SK-N-SH (cell line): ENCODE measurements at regions not wholly inside any gene's neighbourhood (a gene's known extent, or its start where the extent isn't known, plus 50 kb on each side); places are given as distances from the start of the nearest gene placed in this dataset.

Experiments
- CTCF ChIA-PET: fragments of 300-600, 350-600 bp; formaldehyde crosslinking; extraction: SDS; loops from one replicate; lab custom pipeline; 2021; lab: Yijun Ruan, JAX
- POLR2A ChIA-PET: fragments of 350-600 bp; sonication (Branson Sonifier 250); formaldehyde crosslinking; extraction: SDS; loops from one replicate; lab custom pipeline; 2020; ENCODE audit warnings: antibody characterized with exemption, inconsistent platforms; lab: Yijun Ruan, JAX
- DNase-seq: peaks from one replicate; pipeline ENCODE4 v3.0.0; 2012
- H2AFZ ChIP-seq: fragments of 200-600 bp; sonication (generic); 2 replicates; pipeline ENCODE4 v1.8.1; 2016; ENCODE audit warnings: antibody characterized with exemption, mild to moderate bottlenecking, low read depth
- H3F3A ChIP-seq: fragments of 200-600 bp; sonication (generic); replicated peaks from 2 replicates; pipeline ENCODE3; 2016; ENCODE audit warnings: antibody characterized with exemption, mild to moderate bottlenecking; ENCODE audit not compliant: insufficient read depth
- H3K27ac ChIP-seq, 2 experiments: fragments of 200-500 bp in 1 of 2; fragments of 200-600 bp in 1 of 2; sonication (Bioruptor generic) in 1 of 2; sonication (generic), shearing (Covaris generic) in 1 of 2; 2 replicates each; pipeline versions ENCODE4 v1.5.1 to v1.6.1; 2014 to 2016; ENCODE audit warnings: low read depth in 2 of 2, inconsistent platforms in 1 of 2, low read length in 1 of 2, mild to moderate bottlenecking in 1 of 2, mixed read lengths in 1 of 2
- H3K27me3 ChIP-seq: fragments of 200-600 bp; sonication (generic), shearing (Covaris generic); 2 replicates; pipeline ENCODE4 v1.6.1; 2016; ENCODE audit warnings: mixed run types; ENCODE audit not compliant: insufficient read depth
- H3K36me3 ChIP-seq, 2 experiments: fragments of 200-500 bp in 1 of 2; fragments of 200-600 bp in 1 of 2; sonication (Bioruptor generic) in 1 of 2; sonication (generic) in 1 of 2; replicated peaks in 1 of 2; 2 replicates each; pipeline versions ENCODE3 to v1.5.1; 2014 to 2016; ENCODE audit warnings: low read length in 1 of 2, mild to moderate bottlenecking in 1 of 2; ENCODE audit not compliant: insufficient read depth in 2 of 2, control insufficient read depth in 1 of 2
- H3K4me1 ChIP-seq, 2 experiments: fragments of 200-500 bp in 1 of 2; fragments of 200-600 bp in 1 of 2; sonication (Bioruptor generic) in 1 of 2; sonication (generic), shearing (Covaris generic) in 1 of 2; 2 replicates each; pipeline versions ENCODE4 v1.5.1 to v1.6.1; 2014 to 2016; ENCODE audit warnings: low read depth in 1 of 2, low read length in 1 of 2, mixed run types in 1 of 2; ENCODE audit not compliant: insufficient read depth in 2 of 2, control insufficient read depth in 1 of 2
- H3K4me2 ChIP-seq: fragments of 200-600 bp; sonication (generic), shearing (Covaris generic); 2 replicates; pipeline ENCODE4 v1.6.1; 2017; ENCODE audit warnings: mixed run types
- H3K4me3 ChIP-seq, 2 experiments: fragments of 200-500 bp in 1 of 2; fragments of 200-600 bp in 1 of 2; sonication (Bioruptor generic) in 1 of 2; sonication (generic), shearing (Covaris generic) in 1 of 2; 2 replicates each; pipeline versions ENCODE4 v1.5.1 to v1.8.1; 2014 to 2016; ENCODE audit warnings: low read depth in 2 of 2, inconsistent platforms in 1 of 2, low read length in 1 of 2, mild to moderate bottlenecking in 1 of 2, mixed read lengths in 1 of 2, moderate library complexity in 1 of 2
- H3K79me2 ChIP-seq: fragments of 200-600 bp; sonication (generic); 2 replicates; pipeline ENCODE4 v1.8.1; 2017; ENCODE audit warnings: mild to moderate bottlenecking; ENCODE audit not compliant: insufficient read depth
- H3K9ac ChIP-seq: fragments of 200-600 bp; sonication (generic); 2 replicates; pipeline ENCODE4 v1.6.1; 2017; ENCODE audit warnings: mixed run types
- H3K9me2 ChIP-seq: fragments of 200-600 bp; sonication (generic); 2 replicates; pipeline ENCODE4 v1.6.1; 2017; ENCODE audit warnings: mixed run types
- H3K9me3 ChIP-seq: fragments of 200-600 bp; sonication (generic); 2 replicates; pipeline ENCODE4 v1.6.1; 2017; ENCODE audit warnings: mixed run types, mild to moderate bottlenecking, moderate library complexity
- H4K20me1 ChIP-seq: fragments of 200-600 bp; sonication (generic); 2 replicates; pipeline ENCODE4 v1.6.1; 2017; ENCODE audit warnings: mild to moderate bottlenecking, mixed run types; ENCODE audit not compliant: insufficient read depth
- CTCF ChIP-seq: fragments of 200-600 bp; sonication (generic); IDR thresholded peaks from 2 replicates; pipeline ENCODE4 v1.6.1; 2017; ENCODE audit warnings: antibody characterized with exemption, mild to moderate bottlenecking, moderate library complexity
- ELF1 ChIP-seq: IDR thresholded peaks from 2 replicates; pipeline ENCODE4 v1.4.0; 2012
- EZH2phosphoT487 ChIP-seq: fragments of 200-600 bp; sonication (generic); IDR thresholded peaks from 2 replicates; pipeline ENCODE4 v1.6.1; 2017; ENCODE audit warnings: low read depth, mixed run types, mild to moderate bottlenecking, antibody characterized with exemption, moderate library complexity, borderline replicate concordance
- FOSL2 ChIP-seq: IDR thresholded peaks from 2 replicates; pipeline ENCODE4 v1.4.0; 2012; ENCODE audit warnings: low read depth, mild to moderate bottlenecking, moderate library complexity, borderline replicate concordance
- FOXM1 ChIP-seq: IDR thresholded peaks from 2 replicates; pipeline ENCODE4 v1.4.0; 2012; ENCODE audit warnings: low read depth, mild to moderate bottlenecking
- GABPA ChIP-seq: IDR thresholded peaks from 2 replicates; pipeline ENCODE4 v1.4.0; 2012; ENCODE audit warnings: low read depth, mild to moderate bottlenecking
- RAD21 ChIP-seq: IDR thresholded peaks from 2 replicates; pipeline ENCODE4 v1.6.1; 2012; ENCODE audit warnings: mild to moderate bottlenecking, low read length
- RCOR1 ChIP-seq: fragments of 150-350 bp; IDR thresholded peaks from 2 replicates; pipeline ENCODE4 v1.6.1; 2017; ENCODE audit warnings: antibody characterized with exemption, low read length
- REST ChIP-seq: IDR thresholded peaks from 2 replicates; pipeline ENCODE4 v1.6.1; 2012; ENCODE audit warnings: mild to moderate bottlenecking, low read depth, low read length, moderate library complexity
- RXRA ChIP-seq: IDR thresholded peaks from 2 replicates; pipeline ENCODE4 v1.4.0; 2012; ENCODE audit warnings: low read depth, mild to moderate bottlenecking, borderline replicate concordance
- SMC3 ChIP-seq: IDR thresholded peaks from 2 replicates; pipeline ENCODE4 v1.6.1; 2012; ENCODE audit warnings: low read depth, low read length, improper control_type of control experiment
- TEAD4 ChIP-seq: IDR thresholded peaks from 2 replicates; pipeline ENCODE4 v1.4.0; 2012; ENCODE audit warnings: mild to moderate bottlenecking, borderline replicate concordance; ENCODE audit not compliant: insufficient read depth
- USF1 ChIP-seq: IDR thresholded peaks from 2 replicates; pipeline ENCODE4 v1.4.0; 2012; ENCODE audit warnings: low read depth, borderline replicate concordance
- YY1 ChIP-seq: IDR thresholded peaks from 2 replicates; pipeline ENCODE4 v1.4.0; 2012; ENCODE audit warnings: low read depth, mild to moderate bottlenecking
- WGBS: methylation state at CpG from one replicate; pipeline ENCODE4 v1.1.6; 2017; ENCODE audit warnings: low lambda C conversion rate; 5-methylcytosine and 5-hydroxymethylcytosine counted together

GRCh38 chrX:96566878-96567277 is 117.8 kb upstream of the DIAPH2 start:
- ChIA-PET POLR2A (no interaction called here), CTCF (interaction anchor here (1.1 kb wide), 1 partner anchor 14 kb away, joined by 3 read pairs; no protein-coding TSS in a partner anchor)
- H3K27ac ChIP-seq: no peak overlapping the region
- no peaks in the 10 kb centered on the region for H3F3A ChIP-seq
- H3K4me1 ChIP-seq: no peaks in the 10 kb centered on the region
- no peak overlapping the region for H3K4me3 ChIP-seq
- 48% methylated on average over 3 of the region's 3 CpGs for whole genome bisulfite sequencing
- no peak overlapping the region for H3K9ac ChIP-seq
- DNase-seq: no peak
- H3K79me2 ChIP-seq: no peaks in the 10 kb centered on the region
- TF ChIP-seq GABPA (no peak), RXRA (no peak), CTCF (no peak), YY1 (no peak), EZH2phosphoT487 (no peak), RAD21 (no peak)
- no peaks in the 10 kb centered on the region for H3K9me3 ChIP-seq
- no peaks in the 10 kb centered on the region for H3K9me2 ChIP-seq
- no peak overlapping the region for H3K4me2 ChIP-seq
- no peaks in the 10 kb centered on the region for H4K20me1 ChIP-seq
- H3K36me3 ChIP-seq: no peaks in the 10 kb centered on the region
- H2AFZ ChIP-seq: no peak overlapping the region
- no peaks in the 10 kb centered on the region for H3K27me3 ChIP-seq

GRCh38 chrX:96568071-96568470 is 116.6 kb upstream of the DIAPH2 start:
- Histone ChIP-seq H3K9me3 (no peaks in the 10 kb centered on the region), H3F3A (no peaks in the 10 kb centered on the region), H3K79me2 (no peaks in the 10 kb centered on the region), H3K36me3 (no peaks in the 10 kb centered on the region), H3K4me3 (no peak overlapping the region), H3K9me2 (no peaks in the 10 kb centered on the region), H2AFZ (no peak overlapping the region), H3K27ac (no peak overlapping the region), H3K27me3 (no peaks in the 10 kb centered on the region), H3K4me2 (no peak overlapping the region), H3K4me1 (no peaks in the 10 kb centered on the region), H3K9ac (no peak overlapping the region), H4K20me1 (no peaks in the 10 kb centered on the region)
- DNase-seq: no peak
- TF ChIP-seq TEAD4 (no peak), FOSL2 (no peak), SMC3 (no peak)
- ChIA-PET CTCF (no interaction called here), POLR2A (no interaction called here)
- WGBS: 28% methylated on average over 3 of the region's 3 CpGs

- POLR2A ChIA-PET: no interaction called here
Measured at GRCh38 chrX:96569034-96569433, 115.6 kb upstream of the DIAPH2 start.

More at GRCh38 chrX:96569034-96569433, 115.6 kb upstream of the DIAPH2 start:
- Histone ChIP-seq H3K9ac (no peak overlapping the region), H4K20me1 (no peaks in the 10 kb centered on the region), H3K79me2 (no peaks in the 10 kb centered on the region), H3F3A (no peaks in the 10 kb centered on the region), H3K27me3 (no peaks in the 10 kb centered on the region), H3K27ac (no peak overlapping the region), H3K4me2 (no peak overlapping the region), H3K9me3 (no peaks in the 10 kb centered on the region), H3K36me3 (no peaks in the 10 kb centered on the region), H3K4me3 (no peak overlapping the region), H3K4me1 (no peaks in the 10 kb centered on the region), H2AFZ (no peak overlapping the region)
- DNase-seq: no peak
- WGBS: 51% methylated on average over 3 of the region's 3 CpGs
- CTCF ChIA-PET: no interaction called here
- TF ChIP-seq REST (no peak), USF1 (no peak), ELF1 (no peak), RXRA (no peak), FOXM1 (no peak), RCOR1 (no peak)
- TF ChIP-seq, all 33 proteins: peak for 0
- no peaks in the 10 kb centered on the region for H3K9me2 ChIP-seq
